Endothelial cell of umbilical vein (primary cell): ENCODE measurements at regions not wholly inside any gene's neighbourhood (a gene's known extent, or its start where the extent isn't known, plus 50 kb on each side); places are given as distances from the start of the nearest gene placed in this dataset.

Experiments
- CTCF ChIP-seq, 2 donors: IDR thresholded peaks; 1 replicate in 1 of 2; 2 replicates in 1 of 2; pipeline ENCODE4 v1.5.1; 2011; ENCODE audit warnings: low read length in 2 of 2, mild to moderate bottlenecking in 2 of 2, moderate library complexity in 2 of 2, control low read depth in 1 of 2, inconsistent platforms in 1 of 2, low read depth in 1 of 2; ENCODE audit not compliant: insufficient read depth in 1 of 2; ENCODE audit errors: extremely low read depth in 1 of 2
- EZH2 ChIP-seq: IDR thresholded peaks from 2 replicates; pipeline ENCODE4 v1.6.1; 2012; ENCODE audit warnings: borderline replicate concordance, low read depth, mild to moderate bottlenecking, moderate library complexity, low read length, inconsistent platforms; ENCODE audit not compliant: severe bottlenecking
- GATA2 ChIP-seq: IDR thresholded peaks from 2 replicates; pipeline ENCODE4 v1.7.0; 2011; ENCODE audit warnings: low read depth, mild to moderate bottlenecking, moderate library complexity, mixed read lengths, low read length; ENCODE audit not compliant: insufficient read length, insufficient read depth
- JUN ChIP-seq: IDR thresholded peaks from 2 replicates; pipeline ENCODE4 v1.6.1; 2011; ENCODE audit warnings: borderline replicate concordance, low read depth; ENCODE audit not compliant: insufficient read length, insufficient read depth
- MAX ChIP-seq: IDR thresholded peaks from 2 replicates; pipeline ENCODE4 v1.6.1; 2011; ENCODE audit not compliant: insufficient read depth, insufficient read length
- POLR2A ChIP-seq: IDR thresholded peaks from 2 replicates; pipeline ENCODE4 v1.6.1; 2012; ENCODE audit warnings: low read depth, mild to moderate bottlenecking, control low read depth, low read length
- POLR2AphosphoS5 ChIP-seq: IDR thresholded peaks from 2 replicates; pipeline ENCODE4 v1.6.1; 2012; ENCODE audit warnings: low read depth, mild to moderate bottlenecking, control low read depth, low read length, moderate library complexity; ENCODE audit not compliant: insufficient read depth

GRCh38 chr11:109957000-109957399 is 136.2 kb upstream of the ZC3H12C start:
- TF ChIP-seq POLR2AphosphoS5 (no peak), CTCF (IDR thresholded peaks at IDR 0.05; ENCODE audit: extremely low read depth in 1 of 2, insufficient read depth in 1 of 2, low read depth in 1 of 2, low read length in 2 of 2) (no peak), JUN (no peak), MAX (no peak), EZH2 (no peak), POLR2A (no peak), GATA2 (no peak)
